ENCODE measurements at regions not wholly inside any gene's neighbourhood (a gene's known extent, or its start where the extent isn't known, plus 50 kb on each side); places are given as distances from the start of the nearest gene placed in this dataset.

- H3K79me2 ChIP-seq (ENCODE audit: insufficient read depth, low read length) = no peaks in the 10 kb centered on the region
- no peaks in the 10 kb centered on the region for H3K4me1 ChIP-seq (ENCODE audit: insufficient read depth, low read length)
- no peak for TF ChIP-seq CTCF (IDR thresholded peaks at IDR 0.05; ENCODE audit: extremely low read depth, low read depth, low read length)
- H2AFZ ChIP-seq (ENCODE audit: low read length) = no peak overlapping the region
- H3K27ac ChIP-seq (ENCODE audit: low read depth, low read length) = no peak overlapping the region
- no peak overlapping the region for H3K4me2 ChIP-seq (ENCODE audit: insufficient read depth, low read length)
- H3K36me3 ChIP-seq (ENCODE audit: insufficient read depth, low read length) = no peaks in the 10 kb centered on the region
- H3K9me3 ChIP-seq (ENCODE audit: low read depth, low read length) = no peaks in the 10 kb centered on the region
- no peaks in the 10 kb centered on the region for H3K27me3 ChIP-seq (ENCODE audit: insufficient read depth, low read length)
- H4K20me1 ChIP-seq (ENCODE audit: insufficient read depth, low read length) = no peaks in the 10 kb centered on the region
- no peak overlapping the region for H3K4me3 ChIP-seq (ENCODE audit: insufficient read depth, low read length)
- DNase-seq (ENCODE audit: insufficient read length, low spot score, missing footprints) = no peak
These were observed 1758.1 kb downstream of the MAT2B start for GRCh38 chr5:165263536-165263935.

- Histone ChIP-seq H3K27me3 (ENCODE audit: insufficient read depth, low read length) (no peaks in the 10 kb centered on the region), H3K4me1 (ENCODE audit: insufficient read depth, low read length) (no peaks in the 10 kb centered on the region), H3K79me2 (ENCODE audit: insufficient read depth, low read length) (no peaks in the 10 kb centered on the region), H3K4me2 (ENCODE audit: insufficient read depth, low read length) (no peak overlapping the region), H3K9me3 (ENCODE audit: low read depth, low read length) (no peaks in the 10 kb centered on the region), H2AFZ (ENCODE audit: low read length) (no peak overlapping the region), H4K20me1 (ENCODE audit: insufficient read depth, low read length) (no peaks in the 10 kb centered on the region), H3K4me3 (ENCODE audit: insufficient read depth, low read length) (no peak overlapping the region), H3K36me3 (ENCODE audit: insufficient read depth, low read length) (no peaks in the 10 kb centered on the region), H3K27ac (ENCODE audit: low read depth, low read length) (no peak overlapping the region)
- TF ChIP-seq CTCF (IDR thresholded peaks at IDR 0.05; ENCODE audit: extremely low read depth, low read depth, low read length) = no peak
- no peak for DNase-seq (ENCODE audit: insufficient read length, low spot score, missing footprints)
These were observed 1761.5 kb downstream of the MAT2B start for GRCh38 chr5:165266939-165267338.

GRCh38 chr5:165272436-165272835 is 1767.0 kb downstream of the MAT2B start:
- H3K4me2 ChIP-seq (ENCODE audit: insufficient read depth, low read length) = no peak overlapping the region
- no peak for TF ChIP-seq CTCF (IDR thresholded peaks at IDR 0.05; ENCODE audit: extremely low read depth, low read depth, low read length)
- no peak for DNase-seq (ENCODE audit: insufficient read length, low spot score, missing footprints)

GRCh38 chr5:165277661-165278060 is 1772.2 kb downstream of the MAT2B start:
- peaks cover 2% of the 10 kb centered on the region for H3K9me3 ChIP-seq (ENCODE audit: low read depth, low read length)
- H3K4me2 ChIP-seq (ENCODE audit: insufficient read depth, low read length) = no peak overlapping the region
- no peak overlapping the region for H3K4me3 ChIP-seq (ENCODE audit: insufficient read depth, low read length)
- H4K20me1 ChIP-seq (ENCODE audit: insufficient read depth, low read length) = no peaks in the 10 kb centered on the region
- no peak overlapping the region for H3K27ac ChIP-seq (ENCODE audit: low read depth, low read length)
- no peaks in the 10 kb centered on the region for H3K27me3 ChIP-seq (ENCODE audit: insufficient read depth, low read length)
- no peak for DNase-seq (ENCODE audit: insufficient read length, low spot score, missing footprints)
- no peaks in the 10 kb centered on the region for H3K4me1 ChIP-seq (ENCODE audit: insufficient read depth, low read length)
- H3K79me2 ChIP-seq (ENCODE audit: insufficient read depth, low read length) = no peaks in the 10 kb centered on the region
- no peak overlapping the region for H2AFZ ChIP-seq (ENCODE audit: low read length)
- no peak for TF ChIP-seq CTCF (IDR thresholded peaks at IDR 0.05; ENCODE audit: extremely low read depth, low read depth, low read length)
- H3K36me3 ChIP-seq (ENCODE audit: insufficient read depth, low read length) = no peaks in the 10 kb centered on the region

More at GRCh38 chr5:165272436-165272835, 1767.0 kb downstream of the MAT2B start:
- Histone ChIP-seq H3K27ac (ENCODE audit: low read depth, low read length) (no peak overlapping the region), H3K4me3 (ENCODE audit: insufficient read depth, low read length) (no peak overlapping the region), H3K9me3 (ENCODE audit: low read depth, low read length) (no peaks in the 10 kb centered on the region), H3K27me3 (ENCODE audit: insufficient read depth, low read length) (no peaks in the 10 kb centered on the region), H3K4me1 (ENCODE audit: insufficient read depth, low read length) (no peaks in the 10 kb centered on the region), H4K20me1 (ENCODE audit: insufficient read depth, low read length) (no peaks in the 10 kb centered on the region), H3K36me3 (ENCODE audit: insufficient read depth, low read length) (no peaks in the 10 kb centered on the region), H3K79me2 (ENCODE audit: insufficient read depth, low read length) (no peaks in the 10 kb centered on the region), H2AFZ (ENCODE audit: low read length) (no peak overlapping the region)
